ENCODE measurements at regions not wholly inside any gene's neighbourhood (a gene's known extent, or its start where the extent isn't known, plus 50 kb on each side); places are given as distances from the start of the nearest gene placed in this dataset.

- Histone ChIP-seq H3K56ac (ENCODE audit: extremely low read depth, insufficient read depth, low read length) (no peak overlapping the region), H3K9me1 (ENCODE audit: insufficient read depth, low read length) (no peaks in the 10 kb centered on the region), H3K4me2 (ENCODE audit: low read depth, low read length) (no peak overlapping the region), H3K27me3 (ENCODE audit: control insufficient read depth, insufficient read depth, low read length) (no peaks in the 10 kb centered on the region), H3K4me1 (ENCODE audit: control insufficient read depth, insufficient read depth, low read length) (no peaks in the 10 kb centered on the region), H3K79me1 (ENCODE audit: low read depth in 1 of 2, low read length in 2 of 2) (no peaks in the 10 kb centered on the region), H3K27ac (ENCODE audit: insufficient read depth, low read length) (no peak overlapping the region), H4K91ac (ENCODE audit: insufficient read depth, low read depth, low read length) (no peak overlapping the region), H2AK5ac (ENCODE audit: low read depth, low read length) (no peak overlapping the region), H2BK20ac (ENCODE audit: low read depth, low read length) (no peak overlapping the region), H4K8ac (ENCODE audit: low read depth in 2 of 2, low read length in 2 of 2) (no peak overlapping the region), H4K5ac (ENCODE audit: low read depth, low read length) (no peak overlapping the region), H2BK5ac (ENCODE audit: low read depth, low read length, poor library complexity, severe bottlenecking) (no peak overlapping the region), H2AK9ac (replicated peaks; ENCODE audit: low read depth, low read length, poor library complexity) (no peak overlapping the region), H3K9me3 (ENCODE audit: control insufficient read depth, insufficient read depth, low read length) (no peaks in the 10 kb centered on the region), H2AFZ (replicated peaks; ENCODE audit: low read length, poor library complexity) (no peak overlapping the region), H3K23ac (ENCODE audit: low read depth, low read length) (no peak overlapping the region), H2BK120ac (ENCODE audit: low read depth, low read length) (no peak overlapping the region), H3K18ac (ENCODE audit: low read depth, low read length) (no peak overlapping the region), H3K4ac (ENCODE audit: low read depth, low read length) (no peak overlapping the region), H2BK15ac (ENCODE audit: low read depth, low read length) (no peak overlapping the region), H3K4me3 (ENCODE audit: insufficient read depth, low read depth, low read length) (no peak overlapping the region), H4K20me1 (ENCODE audit: insufficient read depth, low read length) (no peaks in the 10 kb centered on the region), H3K14ac (replicated peaks; ENCODE audit: low read depth, low read length) (no peak overlapping the region), H3K36me3 (ENCODE audit: control insufficient read depth, insufficient read depth, low read length) (no peaks in the 10 kb centered on the region), H3K9ac (ENCODE audit: low read depth, low read length) (no peak overlapping the region)
- BruUV-seq (replicated peaks), result no TSS peak
- ATAC-seq (ENCODE audit: low read depth) (no peak), DNase-seq (no peak)
- CTCF ChIA-PET, result interaction anchor here (1.2 kb wide), 1 partner anchor 21 kb away, joined by 5 read pairs; no protein-coding TSS in a partner anchor
- TF ChIP-seq RFX5 (IDR thresholded peaks at IDR 0.05; ENCODE audit: low read depth, low read length), result no peak
- no peak for TF ChIP-seq BHLHE40 (IDR thresholded peaks at IDR 0.05; ENCODE audit: low read depth, low read length)
- no peak for TF ChIP-seq NFE2L2 (IDR thresholded peaks at IDR 0.05; ENCODE audit: low read depth, low read length)
- no peak for TF ChIP-seq MAFK (IDR thresholded peaks at IDR 0.05; ENCODE audit: low read depth, low read length)
- no peak for TF ChIP-seq RAD21 (IDR thresholded peaks at IDR 0.05; ENCODE audit: low read length)
- in situ Hi-C loops (cut with MboI; ENCODE audit: low sequenced_read_pairs) (no loop called here), dilution Hi-C loops (cut with HindIII; ENCODE audit: low sequenced_read_pairs, unreplicated experiment) (no loop called here), intact Hi-C loops (cut with micrococcal nuclease) (no loop called here)
- 80% methylated on average over 2 of the region's 3 CpGs; no CpG with 5 or more reads in 1 of the 2 experiments for WGBS, 2 experiments (ENCODE audit: extremely low coverage in 2 of 2, insufficient read length in 1 of 2)
- POLR2A ChIA-PET (ENCODE audit: unreplicated experiment), result no interaction called here
These were observed 57.2 kb upstream of the PHF6 start for GRCh38 chrX:134315866-134316265.

All from IMR-90 (cell line).